Loucy (cell line): ENCODE measurements at regions not wholly inside any gene's neighbourhood (a gene's known extent, or its start where the extent isn't known, plus 50 kb on each side); places are given as distances from the start of the nearest gene placed in this dataset.

Experiments used
- EZH2phosphoT487 ChIP-seq: fragments of 200-600 bp; IDR thresholded peaks from 2 replicates; pipeline ENCODE4 v1.6.1; 2018; ENCODE audit warnings: antibody characterized with exemption, mild to moderate bottlenecking, moderate library complexity, borderline replicate concordance
- TF ChIP-seq, protein P1 (sequence below): fragments of 200-600 bp; sonication (generic); conservative IDR thresholded peaks from 2 replicates; pipeline ENCODE4 v1.5.1; 2014; ENCODE audit warnings: mild to moderate bottlenecking, antibody characterized with exemption, low read length

DNA sequence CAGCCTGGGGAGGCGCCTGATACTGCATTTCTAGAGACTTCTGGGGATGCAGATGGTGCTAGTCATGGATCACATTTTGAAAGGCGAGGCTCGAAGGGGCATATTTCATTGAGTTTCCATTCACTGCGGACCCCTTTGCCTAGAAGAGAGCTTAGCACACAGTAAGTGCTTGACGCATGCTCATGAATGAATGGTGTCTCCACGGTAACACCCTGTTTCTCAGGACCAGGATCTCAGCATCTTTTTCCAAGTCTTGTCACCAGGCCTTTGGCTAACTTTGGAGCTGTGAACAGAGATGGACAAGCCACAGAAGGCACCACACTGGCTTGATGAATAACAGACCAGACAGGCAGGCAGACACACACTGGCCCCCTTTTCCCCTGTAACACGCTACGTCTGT, 151.3 kb downstream of the FOXL1 start:
- TF ChIP-seq, protein P1, sequence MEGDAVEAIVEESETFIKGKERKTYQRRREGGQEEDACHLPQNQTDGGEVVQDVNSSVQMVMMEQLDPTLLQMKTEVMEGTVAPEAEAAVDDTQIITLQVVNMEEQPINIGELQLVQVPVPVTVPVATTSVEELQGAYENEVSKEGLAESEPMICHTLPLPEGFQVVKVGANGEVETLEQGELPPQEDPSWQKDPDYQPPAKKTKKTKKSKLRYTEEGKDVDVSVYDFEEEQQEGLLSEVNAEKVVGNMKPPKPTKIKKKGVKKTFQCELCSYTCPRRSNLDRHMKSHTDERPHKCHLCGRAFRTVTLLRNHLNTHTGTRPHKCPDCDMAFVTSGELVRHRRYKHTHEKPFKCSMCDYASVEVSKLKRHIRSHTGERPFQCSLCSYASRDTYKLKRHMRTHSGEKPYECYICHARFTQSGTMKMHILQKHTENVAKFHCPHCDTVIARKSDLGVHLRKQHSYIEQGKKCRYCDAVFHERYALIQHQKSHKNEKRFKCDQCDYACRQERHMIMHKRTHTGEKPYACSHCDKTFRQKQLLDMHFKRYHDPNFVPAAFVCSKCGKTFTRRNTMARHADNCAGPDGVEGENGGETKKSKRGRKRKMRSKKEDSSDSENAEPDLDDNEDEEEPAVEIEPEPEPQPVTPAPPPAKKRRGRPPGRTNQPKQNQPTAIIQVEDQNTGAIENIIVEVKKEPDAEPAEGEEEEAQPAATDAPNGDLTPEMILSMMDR: no peak
- TF ChIP-seq EZH2phosphoT487: no peak
